ENCODE measurements at regions not wholly inside any gene's neighbourhood (a gene's known extent, or its start where the extent isn't known, plus 50 kb on each side); places are given as distances from the start of the nearest gene placed in this dataset.

DNA sequence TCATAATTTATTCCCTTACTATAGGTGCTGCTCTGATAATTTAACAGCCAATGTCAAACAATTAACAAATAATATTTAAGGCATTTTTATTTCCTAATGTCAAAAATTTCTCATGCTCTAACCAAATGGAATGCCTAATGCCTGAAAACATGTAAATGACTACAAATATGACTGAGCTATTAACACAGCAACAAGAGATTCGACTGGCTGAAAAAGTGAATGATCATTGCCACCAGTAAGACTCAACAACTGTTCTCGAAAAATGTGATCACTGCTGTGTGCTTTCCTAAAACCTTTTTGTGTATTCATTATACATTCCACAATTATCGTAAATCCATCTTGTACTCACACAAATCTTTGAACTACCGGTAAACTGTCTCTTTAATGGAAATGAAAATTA, 118.7 kb downstream of the NPY start:
- no peaks in the 10 kb centered on the region for H3K27me3 ChIP-seq (replicated peaks; ENCODE audit: control insufficient read depth, insufficient read depth, low read length)
- DNase-seq (ENCODE audit: extremely low read depth, insufficient read length) = no peak
- TF ChIP-seq, protein P1, sequence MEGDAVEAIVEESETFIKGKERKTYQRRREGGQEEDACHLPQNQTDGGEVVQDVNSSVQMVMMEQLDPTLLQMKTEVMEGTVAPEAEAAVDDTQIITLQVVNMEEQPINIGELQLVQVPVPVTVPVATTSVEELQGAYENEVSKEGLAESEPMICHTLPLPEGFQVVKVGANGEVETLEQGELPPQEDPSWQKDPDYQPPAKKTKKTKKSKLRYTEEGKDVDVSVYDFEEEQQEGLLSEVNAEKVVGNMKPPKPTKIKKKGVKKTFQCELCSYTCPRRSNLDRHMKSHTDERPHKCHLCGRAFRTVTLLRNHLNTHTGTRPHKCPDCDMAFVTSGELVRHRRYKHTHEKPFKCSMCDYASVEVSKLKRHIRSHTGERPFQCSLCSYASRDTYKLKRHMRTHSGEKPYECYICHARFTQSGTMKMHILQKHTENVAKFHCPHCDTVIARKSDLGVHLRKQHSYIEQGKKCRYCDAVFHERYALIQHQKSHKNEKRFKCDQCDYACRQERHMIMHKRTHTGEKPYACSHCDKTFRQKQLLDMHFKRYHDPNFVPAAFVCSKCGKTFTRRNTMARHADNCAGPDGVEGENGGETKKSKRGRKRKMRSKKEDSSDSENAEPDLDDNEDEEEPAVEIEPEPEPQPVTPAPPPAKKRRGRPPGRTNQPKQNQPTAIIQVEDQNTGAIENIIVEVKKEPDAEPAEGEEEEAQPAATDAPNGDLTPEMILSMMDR (IDR thresholded peaks at IDR 0.05; ENCODE audit: insufficient read depth, low read length, poor library complexity, severe bottlenecking) = no peak
- no peaks in the 10 kb centered on the region for H3K36me3 ChIP-seq (ENCODE audit: control insufficient read depth, insufficient read depth, low read length)
- no peak overlapping the region for H3K4me3 ChIP-seq (replicated peaks; ENCODE audit: low read depth, low read length)

DNA sequence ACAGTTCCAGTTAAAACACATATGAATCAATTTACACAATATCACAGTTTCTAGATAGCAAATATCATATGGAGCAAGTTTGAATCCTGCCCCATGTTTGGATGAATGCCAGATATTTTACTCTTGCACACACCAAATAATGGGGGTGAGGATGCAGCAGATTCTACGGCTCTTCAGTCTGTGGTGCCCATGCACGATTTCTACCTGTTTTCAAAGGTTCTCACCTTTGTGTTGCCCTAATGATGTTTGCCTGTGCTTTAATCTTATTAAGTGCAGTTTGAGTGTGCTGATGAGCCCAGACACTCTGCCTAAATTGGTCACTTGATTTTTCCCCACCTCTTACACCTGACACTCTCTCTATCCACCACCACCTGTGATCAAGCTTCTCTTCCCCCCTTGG, 119.6 kb downstream of the NPY start:
- TF ChIP-seq, protein P1 (IDR thresholded peaks at IDR 0.05; ENCODE audit: insufficient read depth, low read length, poor library complexity, severe bottlenecking) = no peak
- DNase-seq (ENCODE audit: extremely low read depth, insufficient read length) = no peak
- Histone ChIP-seq H3K27me3 (replicated peaks; ENCODE audit: control insufficient read depth, insufficient read depth, low read length) (no peaks in the 10 kb centered on the region), H3K36me3 (ENCODE audit: control insufficient read depth, insufficient read depth, low read length) (no peaks in the 10 kb centered on the region), H3K4me3 (replicated peaks; ENCODE audit: low read depth, low read length) (no peak overlapping the region)

DNA sequence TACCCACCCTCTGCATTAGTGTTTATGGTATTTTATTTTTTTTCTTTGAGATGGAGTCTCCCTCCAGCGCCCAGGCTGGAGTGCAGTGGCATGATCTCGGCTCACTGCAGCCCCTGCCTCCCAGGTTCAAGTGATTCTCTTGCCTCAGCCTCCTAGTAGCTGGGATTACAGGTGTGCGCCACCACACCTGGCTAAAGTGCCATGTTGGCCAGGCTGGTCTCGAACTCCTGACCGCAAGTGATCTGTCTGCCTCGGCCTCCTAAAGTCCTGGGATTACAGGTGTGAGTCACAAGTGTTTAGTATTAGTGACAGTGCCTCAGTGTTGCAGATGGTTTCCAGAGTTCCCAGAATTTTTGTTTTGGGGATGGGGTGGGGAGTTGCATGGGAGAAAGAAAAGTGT, 120.3 kb downstream of the NPY start:
- DNase-seq (ENCODE audit: extremely low read depth, insufficient read length) = no peak
- Histone ChIP-seq H3K27me3 (replicated peaks; ENCODE audit: control insufficient read depth, insufficient read depth, low read length) (no peaks in the 10 kb centered on the region), H3K4me3 (replicated peaks; ENCODE audit: low read depth, low read length) (no peak overlapping the region), H3K36me3 (ENCODE audit: control insufficient read depth, insufficient read depth, low read length) (no peaks in the 10 kb centered on the region)
- TF ChIP-seq, protein P1 (IDR thresholded peaks at IDR 0.05; ENCODE audit: insufficient read depth, low read length, poor library complexity, severe bottlenecking) = no peak

DNA sequence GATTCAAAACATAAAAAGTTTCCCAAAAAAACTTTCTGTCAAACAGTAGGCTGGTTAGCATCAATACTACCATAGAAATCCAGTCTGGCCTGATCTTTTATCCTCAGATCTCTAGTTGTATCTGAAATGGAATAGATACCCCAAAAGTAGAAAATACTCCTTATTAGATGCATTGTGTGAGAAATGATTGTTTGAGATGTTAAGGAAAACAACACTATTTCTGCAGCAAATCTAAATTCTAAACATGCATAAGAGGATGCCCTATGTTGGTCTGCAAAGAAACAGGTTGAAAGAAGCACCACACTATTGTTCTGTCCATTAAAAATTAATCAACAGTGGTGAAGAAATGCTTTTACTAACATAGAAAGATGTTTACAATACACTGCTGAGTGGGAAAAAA, 121.0 kb downstream of the NPY start:
- TF ChIP-seq, protein P1 (IDR thresholded peaks at IDR 0.05; ENCODE audit: insufficient read depth, low read length, poor library complexity, severe bottlenecking) = no peak
- DNase-seq (ENCODE audit: extremely low read depth, insufficient read length) = no peak
- Histone ChIP-seq H3K4me3 (replicated peaks; ENCODE audit: low read depth, low read length) (no peak overlapping the region), H3K36me3 (ENCODE audit: control insufficient read depth, insufficient read depth, low read length) (no peaks in the 10 kb centered on the region), H3K27me3 (replicated peaks; ENCODE audit: control insufficient read depth, insufficient read depth, low read length) (no peaks in the 10 kb centered on the region)

DNA sequence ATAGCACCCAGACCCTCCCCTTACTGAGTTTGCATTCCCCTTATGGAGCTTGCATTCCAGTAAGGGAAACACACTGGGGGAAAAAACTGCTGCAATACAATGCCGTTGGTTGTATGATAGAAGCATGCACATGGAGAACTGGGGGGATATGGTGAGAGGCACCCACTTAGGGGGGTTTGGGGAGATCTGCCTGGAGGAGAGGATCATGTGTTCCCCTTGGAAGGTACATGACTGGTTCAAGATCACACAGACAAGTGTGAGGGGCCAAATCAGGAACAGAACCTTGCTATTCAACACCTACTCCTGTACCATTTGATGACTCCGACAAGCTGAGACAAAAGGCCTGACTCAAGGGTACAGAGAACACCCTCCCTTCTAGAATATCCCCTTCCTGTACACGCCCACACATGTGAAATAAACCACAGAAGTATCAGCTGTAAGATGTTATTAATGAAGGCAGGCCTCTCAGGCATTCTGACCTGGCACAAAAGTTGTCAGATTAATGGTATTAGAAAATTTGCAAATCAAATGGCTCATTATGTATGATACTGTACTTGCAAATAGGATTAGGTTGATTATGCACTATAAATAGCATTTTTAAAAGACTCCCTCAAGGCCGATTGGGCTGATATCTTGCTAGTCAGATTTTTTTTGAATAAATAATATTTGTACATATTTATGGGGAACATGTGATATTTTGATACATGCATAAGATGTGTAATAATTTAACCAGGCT, 122.2 kb downstream of the NPY start:
- DNase-seq (ENCODE audit: extremely low read depth, insufficient read length) = no peak
- H3K36me3 ChIP-seq (ENCODE audit: control insufficient read depth, insufficient read depth, low read length) = no peaks in the 10 kb centered on the region
- H3K4me3 ChIP-seq (replicated peaks; ENCODE audit: low read depth, low read length) = no peak overlapping the region
- H3K27me3 ChIP-seq (replicated peaks; ENCODE audit: control insufficient read depth, insufficient read depth, low read length) = no peaks in the 10 kb centered on the region
- TF ChIP-seq, protein P1 (IDR thresholded peaks at IDR 0.05; ENCODE audit: insufficient read depth, low read length, poor library complexity, severe bottlenecking) = no peak

Measured in GM06990 (cell line).